PC-9 (cell line): ENCODE measurements at regions not wholly inside any gene's neighbourhood (a gene's known extent, or its start where the extent isn't known, plus 50 kb on each side); places are given as distances from the start of the nearest gene placed in this dataset.

Experiments
- EZH2 ChIP-seq: fragments of 200-600 bp; sonication (generic); IDR thresholded peaks from 2 replicates; pipeline ENCODE4 v1.8.0; 2017; ENCODE audit warnings: antibody characterized with exemption, low read depth
- TF ChIP-seq, protein P1 (sequence below): fragments of 200-600 bp; sonication (generic); conservative IDR thresholded peaks from 2 replicates; pipeline ENCODE4 v1.6.1; 2017; ENCODE audit warnings: mixed run types, antibody characterized with exemption, mild to moderate bottlenecking, moderate library complexity

DNA sequence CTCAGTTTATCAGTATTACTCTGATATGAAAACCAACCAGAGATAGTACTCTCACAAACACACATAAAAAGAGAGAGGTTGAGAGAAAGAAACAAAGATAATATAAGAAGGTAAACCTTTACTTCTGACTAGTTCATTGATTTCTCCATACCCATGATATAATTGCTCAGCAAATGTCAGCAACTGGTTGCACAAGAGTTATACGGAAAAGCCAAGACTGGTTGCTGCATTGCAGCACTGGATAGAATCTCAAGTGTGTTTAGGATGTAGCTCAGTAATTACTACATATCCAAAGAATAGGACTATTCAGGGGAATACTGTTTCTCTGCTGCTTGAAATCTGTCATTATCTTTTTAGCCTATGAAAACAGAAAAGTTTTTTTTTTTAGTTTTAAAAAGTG, 1332.8 kb downstream of the OLFM4 start:
- TF ChIP-seq, protein P1, sequence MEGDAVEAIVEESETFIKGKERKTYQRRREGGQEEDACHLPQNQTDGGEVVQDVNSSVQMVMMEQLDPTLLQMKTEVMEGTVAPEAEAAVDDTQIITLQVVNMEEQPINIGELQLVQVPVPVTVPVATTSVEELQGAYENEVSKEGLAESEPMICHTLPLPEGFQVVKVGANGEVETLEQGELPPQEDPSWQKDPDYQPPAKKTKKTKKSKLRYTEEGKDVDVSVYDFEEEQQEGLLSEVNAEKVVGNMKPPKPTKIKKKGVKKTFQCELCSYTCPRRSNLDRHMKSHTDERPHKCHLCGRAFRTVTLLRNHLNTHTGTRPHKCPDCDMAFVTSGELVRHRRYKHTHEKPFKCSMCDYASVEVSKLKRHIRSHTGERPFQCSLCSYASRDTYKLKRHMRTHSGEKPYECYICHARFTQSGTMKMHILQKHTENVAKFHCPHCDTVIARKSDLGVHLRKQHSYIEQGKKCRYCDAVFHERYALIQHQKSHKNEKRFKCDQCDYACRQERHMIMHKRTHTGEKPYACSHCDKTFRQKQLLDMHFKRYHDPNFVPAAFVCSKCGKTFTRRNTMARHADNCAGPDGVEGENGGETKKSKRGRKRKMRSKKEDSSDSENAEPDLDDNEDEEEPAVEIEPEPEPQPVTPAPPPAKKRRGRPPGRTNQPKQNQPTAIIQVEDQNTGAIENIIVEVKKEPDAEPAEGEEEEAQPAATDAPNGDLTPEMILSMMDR, result no peak
- TF ChIP-seq EZH2, result no peak
